ENCODE measurements at regions not wholly inside any gene's neighbourhood (a gene's known extent, or its start where the extent isn't known, plus 50 kb on each side); places are given as distances from the start of the nearest gene placed in this dataset.

- WGBS, 2 donors: 21 to 52% methylated on average over 47 of the region's 47 CpGs
- no peak for DNase-seq
- H3K27ac ChIP-seq: no peak overlapping the region
- H3K4me3 ChIP-seq: peak overlapping the region in 2 of 4 donors; percentile 25 to 28
- H3K27me3 ChIP-seq: peaks cover 0 to 56% (median 14%) of the 10 kb centered on the region in 3 donors
- peaks cover 0 to 7% (median 6%) of the 10 kb centered on the region in 4 donors for H3K4me1 ChIP-seq
- TF ChIP-seq POLR2A (IDR thresholded peaks at IDR 0.05) (no peak), CTCF (IDR thresholded peaks at IDR 0.05) (no peak), POLR2AphosphoS5 (IDR thresholded peaks at IDR 0.05) (no peak), EP300 (IDR thresholded peaks at IDR 0.05) (no peak)
- H3K9me3 ChIP-seq: no peaks in the 10 kb centered on the region
- no peaks in the 10 kb centered on the region for H3K36me3 ChIP-seq
- intact Hi-C loops (cut with DNase I): no loop called here
These were observed 155.2 kb downstream of the FOXD2 start for GRCh38 chr1:47593013-47593568.

- Histone ChIP-seq H3K27me3 (peaks cover 0 to 55% (median 14%) of the 10 kb centered on the region in 3 donors), H3K4me1 (peaks cover 0 to 7% (median 6%) of the 10 kb centered on the region in 4 donors), H3K9me3 (no peaks in the 10 kb centered on the region), H3K36me3 (no peaks in the 10 kb centered on the region), H3K4me3 (no peak overlapping the region), H3K27ac (no peak overlapping the region)
- DNase-seq: no peak
- WGBS, 2 donors: 55 to 77% methylated on average over 12 of the region's 12 CpGs
- TF ChIP-seq POLR2AphosphoS5 (IDR thresholded peaks at IDR 0.05) (no peak), POLR2A (IDR thresholded peaks at IDR 0.05) (no peak), EP300 (IDR thresholded peaks at IDR 0.05) (no peak), CTCF (IDR thresholded peaks at IDR 0.05) (no peak)
- intact Hi-C loops (cut with DNase I): no loop called here
These were observed 155.9 kb downstream of the FOXD2 start for GRCh38 chr1:47593598-47594285.

- no peak for DNase-seq
- H3K27ac ChIP-seq: no peak overlapping the region
- intact Hi-C loops (cut with DNase I): no loop called here
- no peak overlapping the region for H3K4me3 ChIP-seq
- H3K36me3 ChIP-seq: no peaks in the 10 kb centered on the region
- H3K9me3 ChIP-seq: peaks cover 0 to under 1% (median 0%) of the 10 kb centered on the region in 4 donors
- 93% methylated on average over 4 of the region's 4 CpGs for WGBS, 2 donors
- TF ChIP-seq CTCF (IDR thresholded peaks at IDR 0.05) (no peak), POLR2A (IDR thresholded peaks at IDR 0.05) (no peak), EP300 (IDR thresholded peaks at IDR 0.05) (no peak)
- H3K4me1 ChIP-seq: peaks cover 0 to 7% (median 6%) of the 10 kb centered on the region in 4 donors
- peaks cover 0 to 48% (median 14%) of the 10 kb centered on the region in 3 donors for H3K27me3 ChIP-seq
These were observed 156.8 kb downstream of the FOXD2 start for GRCh38 chr1:47594627-47595026.

- peaks cover 0 to 9% (median 0%) of the 10 kb centered on the region in 4 donors for H3K9me3 ChIP-seq
- intact Hi-C loops (cut with DNase I): no loop called here
- H3K4me1 ChIP-seq: peaks cover 0 to 7% (median 6%) of the 10 kb centered on the region in 4 donors
- no peak for DNase-seq
- H3K36me3 ChIP-seq: no peaks in the 10 kb centered on the region
- H3K27ac ChIP-seq: no peak overlapping the region
- no peak overlapping the region for H3K4me3 ChIP-seq
- peaks cover 0 to 36% (median 14%) of the 10 kb centered on the region in 3 donors for H3K27me3 ChIP-seq
- WGBS, 2 donors: 94 to 95% methylated on average over 3 of the region's 3 CpGs
- TF ChIP-seq CTCF (IDR thresholded peaks at IDR 0.05) (no peak), EP300 (IDR thresholded peaks at IDR 0.05) (no peak), POLR2A (IDR thresholded peaks at IDR 0.05) (no peak), POLR2AphosphoS5 (IDR thresholded peaks at IDR 0.05) (no peak)
These were observed 158.5 kb downstream of the FOXD2 start for GRCh38 chr1:47596328-47596727.

All from sigmoid colon (tissue), 6 donors.